WI38 (cell line): ENCODE measurements at regions not wholly inside any gene's neighbourhood (a gene's known extent, or its start where the extent isn't known, plus 50 kb on each side); places are given as distances from the start of the nearest gene placed in this dataset.

Source experiments
- H3K4me3 ChIP-seq: 2 replicates; pipeline ENCODE4 v1.5.1; 2011; ENCODE audit warnings: low read depth, mild to moderate bottlenecking, control low read depth, low read length
- CTCF ChIP-seq: IDR thresholded peaks from 2 replicates; pipeline ENCODE4 v1.5.1; 2012; ENCODE audit warnings: low read depth, mild to moderate bottlenecking, control low read depth, low read length

GRCh38 chr1:58430421-58431275 is 115.9 kb downstream of the OMA1 start:
- no peak overlapping the region for H3K4me3 ChIP-seq
- TF ChIP-seq CTCF = no peak

GRCh38 chr1:58426918-58427317 is 119.6 kb downstream of the OMA1 start:
- TF ChIP-seq CTCF = no peak
- H3K4me3 ChIP-seq = no peak overlapping the region

GRCh38 chr1:58422436-58422835 is 124.1 kb downstream of the OMA1 start:
- H3K4me3 ChIP-seq = no peak overlapping the region
- TF ChIP-seq CTCF = no peak

- no peak for TF ChIP-seq CTCF
- H3K4me3 ChIP-seq = no peak overlapping the region
These were observed 128.0 kb downstream of the OMA1 start for GRCh38 chr1:58418283-58419228.

- H3K4me3 ChIP-seq = no peak overlapping the region
- TF ChIP-seq CTCF = no peak
These were observed 134.4 kb downstream of the OMA1 start for GRCh38 chr1:58412071-58412580.

GRCh38 chr1:58409890-58410289 is 136.6 kb downstream of the OMA1 start:
- H3K4me3 ChIP-seq = no peak overlapping the region
- TF ChIP-seq CTCF = no peak

- no peak for TF ChIP-seq CTCF
- H3K4me3 ChIP-seq = no peak overlapping the region
These were observed 137.2 kb downstream of the OMA1 start for GRCh38 chr1:58409336-58409735.
